ENCODE measurements at regions not wholly inside any gene's neighbourhood (a gene's known extent, or its start where the extent isn't known, plus 50 kb on each side); places are given as distances from the start of the nearest gene placed in this dataset.

DNA sequence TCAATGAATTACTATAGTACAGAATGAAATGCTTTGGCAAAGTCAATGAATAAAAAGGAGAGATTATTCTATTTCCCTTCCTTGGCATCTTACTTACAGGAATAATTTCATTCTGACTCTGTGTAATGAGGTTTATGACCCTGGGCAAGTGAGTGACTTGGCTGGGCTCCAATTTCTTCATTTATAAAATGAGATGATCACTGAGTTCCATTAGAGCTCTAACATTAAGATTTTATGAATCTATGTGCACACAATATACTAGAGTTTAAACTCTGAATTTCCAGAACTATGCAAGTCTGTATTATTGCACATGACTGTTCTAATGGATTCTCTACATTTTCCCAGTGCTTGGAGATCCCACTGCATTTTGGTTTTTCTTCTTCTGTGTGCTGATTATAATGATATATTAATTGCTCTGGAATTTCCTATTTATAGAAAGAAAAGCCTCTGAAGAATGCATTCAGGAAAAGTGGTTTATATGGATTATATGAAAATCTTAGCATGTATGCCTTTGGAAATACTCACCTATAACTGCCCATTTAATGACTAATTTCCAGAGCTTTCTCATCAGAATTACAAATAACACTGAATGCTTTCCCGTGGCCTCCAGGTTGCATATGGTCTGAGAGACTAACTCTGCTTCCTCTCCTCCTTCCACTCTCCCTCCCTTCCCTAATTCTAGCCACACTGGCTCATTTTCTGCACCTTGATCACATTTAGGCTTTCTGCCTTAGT, 97.4 kb upstream of the CHRM3 start:
- TF ChIP-seq, protein P1, sequence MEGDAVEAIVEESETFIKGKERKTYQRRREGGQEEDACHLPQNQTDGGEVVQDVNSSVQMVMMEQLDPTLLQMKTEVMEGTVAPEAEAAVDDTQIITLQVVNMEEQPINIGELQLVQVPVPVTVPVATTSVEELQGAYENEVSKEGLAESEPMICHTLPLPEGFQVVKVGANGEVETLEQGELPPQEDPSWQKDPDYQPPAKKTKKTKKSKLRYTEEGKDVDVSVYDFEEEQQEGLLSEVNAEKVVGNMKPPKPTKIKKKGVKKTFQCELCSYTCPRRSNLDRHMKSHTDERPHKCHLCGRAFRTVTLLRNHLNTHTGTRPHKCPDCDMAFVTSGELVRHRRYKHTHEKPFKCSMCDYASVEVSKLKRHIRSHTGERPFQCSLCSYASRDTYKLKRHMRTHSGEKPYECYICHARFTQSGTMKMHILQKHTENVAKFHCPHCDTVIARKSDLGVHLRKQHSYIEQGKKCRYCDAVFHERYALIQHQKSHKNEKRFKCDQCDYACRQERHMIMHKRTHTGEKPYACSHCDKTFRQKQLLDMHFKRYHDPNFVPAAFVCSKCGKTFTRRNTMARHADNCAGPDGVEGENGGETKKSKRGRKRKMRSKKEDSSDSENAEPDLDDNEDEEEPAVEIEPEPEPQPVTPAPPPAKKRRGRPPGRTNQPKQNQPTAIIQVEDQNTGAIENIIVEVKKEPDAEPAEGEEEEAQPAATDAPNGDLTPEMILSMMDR (IDR thresholded peaks at IDR 0.05; ENCODE audit: insufficient read depth, low read length, poor library complexity, severe bottlenecking): no peak
- TF ChIP-seq EZH2phosphoT487 (conservative IDR thresholded peaks at IDR 0.05; ENCODE audit: low read length): no peak
